OCI-LY1 (cell line): ENCODE measurements at regions not wholly inside any gene's neighbourhood (a gene's known extent, or its start where the extent isn't known, plus 50 kb on each side); places are given as distances from the start of the nearest gene placed in this dataset.

Experiments
- EZH2 ChIP-seq: fragments of 200-600 bp; sonication (generic), shearing (Covaris generic); IDR thresholded peaks from 2 replicates; pipeline ENCODE4 v1.8.0; 2017; ENCODE audit warnings: borderline replicate concordance, mixed run types, mild to moderate bottlenecking, antibody characterized with exemption, low read length, moderate library complexity, mixed read lengths
- TF ChIP-seq, protein P1 (sequence below): fragments of 200-600 bp; sonication (generic), shearing (Covaris generic); IDR thresholded peaks from 2 replicates; pipeline ENCODE4 v1.5.1; 2017; ENCODE audit warnings: mild to moderate bottlenecking, antibody characterized with exemption, low read length, moderate library complexity, mixed read lengths

DNA sequence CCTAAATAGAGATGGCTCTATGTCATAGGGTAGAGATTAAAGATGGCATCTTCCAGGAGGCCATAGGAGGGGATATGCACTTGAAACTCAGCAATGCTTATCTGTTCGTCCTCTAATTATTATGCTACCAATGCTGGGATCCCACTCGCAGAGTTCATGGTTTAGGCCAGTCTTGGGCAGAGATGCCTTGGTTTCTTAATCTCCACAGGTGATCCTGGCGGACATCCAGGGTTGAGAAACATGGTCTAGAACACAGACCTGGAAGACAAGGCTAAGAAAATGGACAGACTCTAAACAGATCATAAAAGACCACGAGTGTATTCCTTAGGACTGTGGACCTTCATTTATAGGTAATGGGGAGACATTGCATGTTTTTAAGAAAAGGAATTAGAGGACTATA is 70.0 kb upstream of the IRS2 start:
- no peak for TF ChIP-seq EZH2
- TF ChIP-seq, protein P1, sequence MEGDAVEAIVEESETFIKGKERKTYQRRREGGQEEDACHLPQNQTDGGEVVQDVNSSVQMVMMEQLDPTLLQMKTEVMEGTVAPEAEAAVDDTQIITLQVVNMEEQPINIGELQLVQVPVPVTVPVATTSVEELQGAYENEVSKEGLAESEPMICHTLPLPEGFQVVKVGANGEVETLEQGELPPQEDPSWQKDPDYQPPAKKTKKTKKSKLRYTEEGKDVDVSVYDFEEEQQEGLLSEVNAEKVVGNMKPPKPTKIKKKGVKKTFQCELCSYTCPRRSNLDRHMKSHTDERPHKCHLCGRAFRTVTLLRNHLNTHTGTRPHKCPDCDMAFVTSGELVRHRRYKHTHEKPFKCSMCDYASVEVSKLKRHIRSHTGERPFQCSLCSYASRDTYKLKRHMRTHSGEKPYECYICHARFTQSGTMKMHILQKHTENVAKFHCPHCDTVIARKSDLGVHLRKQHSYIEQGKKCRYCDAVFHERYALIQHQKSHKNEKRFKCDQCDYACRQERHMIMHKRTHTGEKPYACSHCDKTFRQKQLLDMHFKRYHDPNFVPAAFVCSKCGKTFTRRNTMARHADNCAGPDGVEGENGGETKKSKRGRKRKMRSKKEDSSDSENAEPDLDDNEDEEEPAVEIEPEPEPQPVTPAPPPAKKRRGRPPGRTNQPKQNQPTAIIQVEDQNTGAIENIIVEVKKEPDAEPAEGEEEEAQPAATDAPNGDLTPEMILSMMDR, result no peak
